ENCODE measurements at regions not wholly inside any gene's neighbourhood (a gene's known extent, or its start where the extent isn't known, plus 50 kb on each side); places are given as distances from the start of the nearest gene placed in this dataset.

- TF ChIP-seq EZH2 (IDR thresholded peaks at IDR 0.05; ENCODE audit: low read depth): no peak
- TF ChIP-seq, protein P1, sequence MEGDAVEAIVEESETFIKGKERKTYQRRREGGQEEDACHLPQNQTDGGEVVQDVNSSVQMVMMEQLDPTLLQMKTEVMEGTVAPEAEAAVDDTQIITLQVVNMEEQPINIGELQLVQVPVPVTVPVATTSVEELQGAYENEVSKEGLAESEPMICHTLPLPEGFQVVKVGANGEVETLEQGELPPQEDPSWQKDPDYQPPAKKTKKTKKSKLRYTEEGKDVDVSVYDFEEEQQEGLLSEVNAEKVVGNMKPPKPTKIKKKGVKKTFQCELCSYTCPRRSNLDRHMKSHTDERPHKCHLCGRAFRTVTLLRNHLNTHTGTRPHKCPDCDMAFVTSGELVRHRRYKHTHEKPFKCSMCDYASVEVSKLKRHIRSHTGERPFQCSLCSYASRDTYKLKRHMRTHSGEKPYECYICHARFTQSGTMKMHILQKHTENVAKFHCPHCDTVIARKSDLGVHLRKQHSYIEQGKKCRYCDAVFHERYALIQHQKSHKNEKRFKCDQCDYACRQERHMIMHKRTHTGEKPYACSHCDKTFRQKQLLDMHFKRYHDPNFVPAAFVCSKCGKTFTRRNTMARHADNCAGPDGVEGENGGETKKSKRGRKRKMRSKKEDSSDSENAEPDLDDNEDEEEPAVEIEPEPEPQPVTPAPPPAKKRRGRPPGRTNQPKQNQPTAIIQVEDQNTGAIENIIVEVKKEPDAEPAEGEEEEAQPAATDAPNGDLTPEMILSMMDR (conservative IDR thresholded peaks at IDR 0.05): no peak
These were observed 829.5 kb downstream of the VGLL3 start for GRCh38 chr3:86161493-86161892.
